PC-3 (cell line): ENCODE measurements at regions not wholly inside any gene's neighbourhood (a gene's known extent, or its start where the extent isn't known, plus 50 kb on each side); places are given as distances from the start of the nearest gene placed in this dataset.

ENCODE experiments used
- ATAC-seq: fragments of 200-7000 bp; cut with Tn5 transposase; 2 replicates; pipeline ENCODE4 v1.9.1; 2020; ENCODE audit warnings: mild to moderate bottlenecking, moderate library complexity
- BruUV-seq: library from RNA; stranded (reverse); fragments of 400-500 nt; replicated peaks from 2 replicates; lab custom pipeline; 2021; lab: Mats Ljungman, UMichigan
- CTCF ChIA-PET: fragments of 300-600 bp; sonication (Branson Sonifier 250); formaldehyde crosslinking; loops from one replicate; lab custom pipeline; 2022; ENCODE audit warnings: antibody characterized with exemption; lab: Charles Lee
- POLR2A ChIA-PET: fragments of 300-600 bp; sonication (Branson Sonifier 250); formaldehyde crosslinking; loops from one replicate; lab custom pipeline; 2022; ENCODE audit warnings: antibody characterized with exemption; ENCODE audit not compliant: unreplicated experiment; lab: Charles Lee
- DNase-seq: peaks from one replicate; pipeline ENCODE4 v3.0.0-alpha.2; 2015
- H2AFZ ChIP-seq: fragments of 300-600 bp; sonication (generic); 2 replicates; pipeline ENCODE4 v1.6.0; 2016; ENCODE audit warnings: antibody characterized with exemption, low read length
- H3F3A ChIP-seq: fragments of 300-600 bp; sonication (generic); one replicate; pipeline ENCODE4 v1.6.0; 2017; ENCODE audit warnings: antibody characterized with exemption, low read length, control low read depth, mild to moderate bottlenecking; ENCODE audit not compliant: unreplicated experiment
- H3K27ac ChIP-seq: fragments of 300-600 bp; sonication (generic); 2 replicates; pipeline ENCODE4 v1.5.1; 2016; ENCODE audit warnings: mild to moderate bottlenecking, low read length
- H3K27me3 ChIP-seq: fragments of 300-600 bp; sonication (generic); 2 replicates; pipeline ENCODE4 v1.6.1; 2016; ENCODE audit warnings: low read length, mixed read lengths
- H3K36me3 ChIP-seq: fragments of 300-600 bp; sonication (generic); 2 replicates; pipeline ENCODE4 v1.6.1; 2016; ENCODE audit warnings: low read depth, mixed run types, low read length, mixed read lengths
- H3K4me1 ChIP-seq: fragments of 300-600 bp; sonication (generic); 2 replicates; pipeline ENCODE4 v1.5.1; 2016; ENCODE audit warnings: low read length; ENCODE audit not compliant: insufficient read depth
- H3K4me2 ChIP-seq: fragments of 300-600 bp; sonication (generic); 2 replicates; pipeline ENCODE4 v1.6.0; 2016; ENCODE audit warnings: low read length
- H3K4me3 ChIP-seq: fragments of 300-600 bp; sonication (generic); 2 replicates; pipeline ENCODE4 v1.5.1; 2016; ENCODE audit warnings: mild to moderate bottlenecking, low read length, mixed read lengths
- H3K79me2 ChIP-seq: fragments of 300-600 bp; sonication (generic); 2 replicates; pipeline ENCODE4 v1.6.1; 2017; ENCODE audit warnings: low read length, mixed read lengths
- H3K9ac ChIP-seq: fragments of 300-600 bp; sonication (generic); 2 replicates; pipeline ENCODE4 v1.6.0; 2016; ENCODE audit warnings: mild to moderate bottlenecking, low read length
- H3K9me2 ChIP-seq: fragments of 300-600 bp; sonication (generic); replicated peaks from 2 replicates; pipeline ENCODE4 v1.6.1; 2016; ENCODE audit warnings: mixed run types, low read length, mixed read lengths
- H3K9me3 ChIP-seq: fragments of 300-600 bp; sonication (generic); 2 replicates; pipeline ENCODE4 v1.6.1; 2016; ENCODE audit warnings: low read length, mixed read lengths
- H4K20me1 ChIP-seq: fragments of 300-600 bp; sonication (generic); 2 replicates; pipeline ENCODE4 v1.6.1; 2016; ENCODE audit warnings: low read length, mixed read lengths
- EZH2 ChIP-seq: fragments of 300-600 bp; sonication (generic); IDR thresholded peaks from one replicate; pipeline ENCODE4 v1.6.1; 2017; ENCODE audit warnings: antibody characterized with exemption, mild to moderate bottlenecking, low read length; ENCODE audit not compliant: unreplicated experiment
- EZH2phosphoT487 ChIP-seq: fragments of 300-600 bp; sonication (generic); IDR thresholded peaks from 2 replicates; pipeline ENCODE4 v1.6.1; 2018; ENCODE audit warnings: mild to moderate bottlenecking, antibody characterized with exemption, low read length, borderline replicate concordance
- intact Hi-C: fragments of 100-400 bp; cut with micrococcal nuclease; formaldehyde crosslinking; loops from 2 replicates; pipeline ENCODE4 v1.9.0; 2023
- TF ChIP-seq, protein P1 (sequence below): fragments of 300-600 bp; sonication (generic); conservative IDR thresholded peaks from 2 replicates; pipeline ENCODE4 v1.5.1; 2017; ENCODE audit warnings: antibody characterized with exemption, low read depth, mild to moderate bottlenecking, low read length

DNA sequence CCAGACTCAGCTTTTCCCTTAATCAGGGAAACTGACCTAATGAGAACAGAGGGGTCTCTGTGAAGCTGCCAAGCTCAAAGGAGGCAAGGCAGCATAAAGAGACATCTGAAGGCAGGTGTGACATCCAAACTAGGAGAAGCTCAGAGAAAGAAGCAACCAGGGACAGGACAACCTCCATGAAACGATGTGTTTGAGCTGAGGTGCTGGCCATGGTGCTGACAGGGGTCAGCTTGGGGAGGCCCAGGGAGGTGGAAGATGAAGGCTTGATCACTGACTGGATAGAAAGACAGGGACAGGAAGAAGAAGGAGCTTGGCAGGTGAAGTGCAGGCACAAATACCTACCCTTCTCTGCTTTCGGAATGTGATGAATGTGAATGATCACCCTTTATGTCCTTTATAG is 179.5 kb upstream of the NSMCE3 start:
- POLR2A ChIA-PET = no interaction called here
- H3F3A ChIP-seq = no peaks in the 10 kb centered on the region
- peak; percentile 23 for DNase-seq

DNA sequence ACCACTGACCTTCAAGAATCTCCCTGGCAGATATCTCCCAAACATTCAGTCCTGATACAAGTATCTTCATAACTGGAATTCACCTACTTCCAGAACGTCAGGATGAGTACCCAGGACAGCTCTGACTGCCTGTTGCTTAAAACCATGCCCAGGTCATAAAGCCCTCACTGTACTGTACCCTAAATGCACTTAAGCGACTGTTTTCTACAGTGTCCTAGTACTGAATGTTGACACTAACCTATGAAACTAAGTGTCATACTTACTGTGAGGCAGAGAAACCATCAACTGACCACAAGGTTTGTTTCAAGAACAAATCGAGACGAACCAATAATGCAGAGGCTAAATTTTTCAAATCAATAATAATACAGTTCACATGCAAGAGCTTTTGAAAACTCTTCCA is 178.7 kb upstream of the NSMCE3 start:
- H3K9me3 ChIP-seq = no peaks in the 10 kb centered on the region
- POLR2A ChIA-PET = no interaction called here
- BruUV-seq = no TSS peak
- no peaks in the 10 kb centered on the region for H3K36me3 ChIP-seq
- H3F3A ChIP-seq = no peaks in the 10 kb centered on the region
- intact Hi-C loops = no loop called here
- peaks cover 2% of the 10 kb centered on the region for H3K27me3 ChIP-seq
- no peaks in the 10 kb centered on the region for H3K9me2 ChIP-seq
- no peaks in the 10 kb centered on the region for H3K79me2 ChIP-seq
- no peak overlapping the region for H3K27ac ChIP-seq
- TF ChIP-seq EZH2 (no peak), EZH2phosphoT487 (no peak)
- TF ChIP-seq, protein P1, sequence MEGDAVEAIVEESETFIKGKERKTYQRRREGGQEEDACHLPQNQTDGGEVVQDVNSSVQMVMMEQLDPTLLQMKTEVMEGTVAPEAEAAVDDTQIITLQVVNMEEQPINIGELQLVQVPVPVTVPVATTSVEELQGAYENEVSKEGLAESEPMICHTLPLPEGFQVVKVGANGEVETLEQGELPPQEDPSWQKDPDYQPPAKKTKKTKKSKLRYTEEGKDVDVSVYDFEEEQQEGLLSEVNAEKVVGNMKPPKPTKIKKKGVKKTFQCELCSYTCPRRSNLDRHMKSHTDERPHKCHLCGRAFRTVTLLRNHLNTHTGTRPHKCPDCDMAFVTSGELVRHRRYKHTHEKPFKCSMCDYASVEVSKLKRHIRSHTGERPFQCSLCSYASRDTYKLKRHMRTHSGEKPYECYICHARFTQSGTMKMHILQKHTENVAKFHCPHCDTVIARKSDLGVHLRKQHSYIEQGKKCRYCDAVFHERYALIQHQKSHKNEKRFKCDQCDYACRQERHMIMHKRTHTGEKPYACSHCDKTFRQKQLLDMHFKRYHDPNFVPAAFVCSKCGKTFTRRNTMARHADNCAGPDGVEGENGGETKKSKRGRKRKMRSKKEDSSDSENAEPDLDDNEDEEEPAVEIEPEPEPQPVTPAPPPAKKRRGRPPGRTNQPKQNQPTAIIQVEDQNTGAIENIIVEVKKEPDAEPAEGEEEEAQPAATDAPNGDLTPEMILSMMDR = no peak
- H3K4me3 ChIP-seq = no peak overlapping the region
- CTCF ChIA-PET = no interaction called here
- H3K4me2 ChIP-seq = no peak overlapping the region
- H3K9ac ChIP-seq = no peak overlapping the region
- H4K20me1 ChIP-seq = no peaks in the 10 kb centered on the region
- ATAC-seq = no peak
- no peak overlapping the region for H2AFZ ChIP-seq
- peaks cover 11% of the 10 kb centered on the region for H3K4me1 ChIP-seq
- no peak for DNase-seq

More for the DNA sequence above, 179.5 kb upstream of the NSMCE3 start:
- CTCF ChIA-PET = no interaction called here
- Histone ChIP-seq H3K9me3 (no peaks in the 10 kb centered on the region), H2AFZ (no peak overlapping the region), H3K27me3 (no peaks in the 10 kb centered on the region), H3K9ac (no peak overlapping the region), H3K36me3 (no peaks in the 10 kb centered on the region), H3K4me1 (peaks cover 14% of the 10 kb centered on the region), H3K27ac (no peak overlapping the region), H3K4me2 (no peak overlapping the region), H3K79me2 (no peaks in the 10 kb centered on the region), H3K9me2 (no peaks in the 10 kb centered on the region), H3K4me3 (no peak overlapping the region), H4K20me1 (no peaks in the 10 kb centered on the region)
- TF ChIP-seq, protein P1 = no peak
- TF ChIP-seq EZH2 = no peak
- TF ChIP-seq EZH2phosphoT487 = no peak
- intact Hi-C loops = no loop called here
- ATAC-seq = no peak
- BruUV-seq = no TSS peak

DNA sequence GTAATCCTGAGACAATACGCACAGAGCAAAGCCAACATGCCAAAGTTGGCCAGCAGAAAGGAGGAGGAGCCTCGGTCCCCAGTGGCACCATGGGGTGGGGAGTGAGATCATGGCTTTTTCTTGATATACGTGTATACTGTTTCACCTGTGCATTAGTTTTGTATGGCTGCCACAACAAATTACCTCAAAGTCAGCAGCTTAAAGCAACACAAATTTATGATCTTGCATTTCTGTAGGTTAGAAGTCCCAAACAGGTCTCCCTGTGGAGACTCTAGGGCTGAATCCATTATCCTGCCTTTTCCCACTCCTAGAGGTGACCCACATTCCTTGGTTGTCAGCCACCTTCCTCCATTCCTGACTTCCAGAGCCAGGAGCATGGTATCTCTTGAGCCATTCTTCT is 176.9 kb upstream of the NSMCE3 start:
- Histone ChIP-seq H3K4me2 (no peak overlapping the region), H3F3A (no peaks in the 10 kb centered on the region), H3K4me3 (no peak overlapping the region), H3K36me3 (no peaks in the 10 kb centered on the region), H3K27ac (no peak overlapping the region), H3K9ac (no peak overlapping the region), H3K9me3 (no peaks in the 10 kb centered on the region), H3K9me2 (no peaks in the 10 kb centered on the region), H2AFZ (no peak overlapping the region), H3K4me1 (no peaks in the 10 kb centered on the region), H3K79me2 (no peaks in the 10 kb centered on the region), H3K27me3 (peaks cover 12% of the 10 kb centered on the region), H4K20me1 (no peaks in the 10 kb centered on the region)
- TF ChIP-seq, protein P1 = no peak
- no peak for TF ChIP-seq EZH2phosphoT487
- DNase-seq (no peak), ATAC-seq (no peak)
- ChIA-PET POLR2A (no interaction called here), CTCF (no interaction called here)
- intact Hi-C loops = no loop called here
- no TSS peak for BruUV-seq
